GM18861 (cell line): ENCODE measurements at regions not wholly inside any gene's neighbourhood (a gene's known extent, or its start where the extent isn't known, plus 50 kb on each side); places are given as distances from the start of the nearest gene placed in this dataset.
"Not testable (repeated sequence)": the region's sequence is repeated elsewhere in the genome, so short reads cannot be mapped to it uniquely, and the experiment has no call there.

Source experiments
- ATAC-seq: cut with Tn5 transposase; IDR thresholded peaks from one replicate; pipeline ENCODE4 v1.9.1; 2021; ENCODE audit not compliant: unreplicated experiment

DNA sequence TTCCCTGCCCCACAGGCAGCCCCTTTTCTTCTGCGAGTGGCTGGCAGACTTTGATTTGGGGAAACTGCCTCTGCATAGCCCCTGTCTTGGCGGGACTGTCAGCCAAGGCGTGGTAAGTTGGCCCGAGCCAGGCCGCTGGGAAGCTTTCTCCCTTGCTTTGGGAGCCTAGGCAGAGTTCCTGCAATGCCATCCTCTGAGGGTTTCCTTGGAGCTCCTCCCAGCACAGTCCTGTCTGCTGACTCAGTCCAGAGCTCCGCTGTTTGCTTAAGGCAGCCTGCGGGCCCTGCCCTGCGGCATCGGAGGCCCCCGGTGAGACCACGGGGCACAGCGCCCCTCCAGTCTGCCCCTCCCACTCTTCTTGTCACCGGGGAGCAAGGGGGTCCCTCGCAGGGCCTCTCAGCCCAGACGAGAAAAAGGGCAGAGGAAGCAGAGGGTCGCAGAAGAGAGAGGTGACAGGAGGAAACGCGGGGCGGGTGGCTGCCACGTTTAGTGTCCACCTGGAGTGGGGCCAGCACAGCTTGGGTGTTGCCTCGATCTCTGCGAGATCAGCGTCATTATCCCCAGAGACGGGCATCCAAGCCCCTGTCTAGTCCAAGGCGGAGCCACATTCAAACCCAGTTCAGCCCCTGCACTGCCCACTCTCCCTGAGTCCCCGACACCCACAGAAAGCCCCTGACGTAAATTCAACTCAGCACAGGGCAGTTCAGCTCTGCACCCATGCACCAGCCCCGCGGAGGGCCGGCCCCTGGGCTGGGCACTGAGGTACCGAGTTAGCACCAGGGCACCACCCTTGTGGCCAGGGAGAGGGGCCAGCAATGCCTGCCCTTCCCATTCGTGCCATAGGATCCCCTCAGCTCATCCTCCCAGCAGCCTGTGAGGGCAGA lies 59.0 kb upstream of the CHST15 start:
- no peak for ATAC-seq

DNA sequence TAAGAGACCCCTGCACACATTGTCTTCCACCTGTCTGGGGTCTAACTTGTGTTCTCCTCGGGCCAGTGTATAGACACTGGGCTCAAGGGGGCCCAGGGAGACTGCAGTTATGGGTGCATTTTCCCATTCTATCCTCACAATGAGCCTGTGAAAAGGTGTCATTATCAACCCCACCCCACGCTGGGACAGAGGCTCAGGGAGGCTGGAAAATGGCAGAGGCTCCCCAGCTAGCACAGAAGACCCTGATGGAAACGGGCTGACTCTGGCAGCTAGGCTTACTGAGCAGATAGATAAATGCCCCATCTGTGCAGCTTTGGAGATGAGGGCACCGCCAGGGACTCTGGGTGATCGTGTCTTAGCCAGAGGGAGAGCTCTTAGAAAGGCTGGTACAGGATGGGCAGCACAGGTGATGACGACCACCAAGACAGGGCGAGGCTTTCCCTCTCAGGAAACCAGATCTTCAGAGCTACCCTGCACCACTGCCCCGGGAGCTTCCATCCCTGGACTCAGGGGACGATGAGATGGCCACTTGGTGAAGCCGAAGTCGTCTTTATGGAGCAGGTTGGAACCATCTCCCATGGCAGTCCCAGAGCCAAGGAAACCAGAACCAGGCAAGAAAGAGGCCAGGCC lies 58.2 kb upstream of the CHST15 start:
- ATAC-seq, result no peak

DNA sequence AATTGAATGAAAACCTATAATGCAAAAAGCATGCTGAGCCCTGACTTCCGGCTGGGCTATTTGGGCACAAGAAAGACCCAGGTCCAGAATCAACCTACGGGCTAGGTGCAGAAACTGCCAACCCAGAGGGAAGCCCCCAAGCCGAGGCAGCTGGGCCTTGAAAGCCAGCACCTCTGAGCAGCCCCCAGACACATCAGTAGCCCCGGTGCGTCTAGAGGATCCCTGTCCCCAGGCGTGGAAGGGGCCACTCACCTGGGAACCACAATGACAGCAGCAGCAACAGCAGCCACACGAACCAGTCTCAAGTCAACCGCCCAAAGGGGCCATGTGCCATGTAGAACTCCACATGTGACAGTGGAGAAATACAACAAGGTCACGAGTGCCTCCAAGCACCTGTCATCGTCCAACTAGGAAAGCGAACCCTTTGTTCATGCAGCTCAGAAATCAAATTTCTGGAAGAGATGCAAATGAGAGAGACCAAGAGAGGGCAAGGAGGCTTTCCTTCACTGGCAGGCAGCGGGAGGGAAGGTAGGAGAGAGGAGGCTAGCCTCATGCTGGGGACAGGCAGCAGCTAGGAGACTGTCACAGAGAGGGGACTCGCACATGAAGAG lies 57.5 kb upstream of the CHST15 start:
- ATAC-seq, result no peak

DNA sequence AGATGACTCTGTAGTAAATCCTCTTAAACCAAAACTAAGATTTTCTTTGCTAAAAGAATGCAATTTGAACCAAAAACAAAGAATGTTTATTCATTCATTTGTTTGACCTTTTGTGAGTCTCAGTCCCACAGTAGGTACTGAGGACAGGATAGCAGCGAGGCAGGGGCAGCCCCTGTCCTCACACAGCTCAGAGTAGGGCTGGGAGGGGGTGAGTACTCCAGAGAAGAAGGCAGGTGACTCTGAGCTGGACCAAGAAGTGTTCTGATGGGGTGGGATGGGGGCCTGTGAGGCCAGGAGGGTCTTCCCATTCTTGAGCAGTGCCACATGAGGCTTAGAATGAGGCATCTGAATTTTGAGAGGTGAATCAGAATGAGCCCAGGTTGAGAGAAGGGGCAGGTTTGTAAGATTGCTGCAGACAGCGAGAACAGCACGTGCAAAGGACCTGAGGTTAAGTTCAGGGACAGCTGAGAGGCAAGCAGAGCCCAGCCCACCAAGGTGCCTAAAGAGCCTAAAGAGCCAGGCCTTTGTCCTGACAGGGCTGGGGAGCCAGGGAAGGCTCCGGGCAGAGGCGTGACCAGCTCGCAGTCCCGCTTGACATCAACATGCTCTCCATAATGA lies 56.9 kb upstream of the CHST15 start:
- ATAC-seq, result no peak

DNA sequence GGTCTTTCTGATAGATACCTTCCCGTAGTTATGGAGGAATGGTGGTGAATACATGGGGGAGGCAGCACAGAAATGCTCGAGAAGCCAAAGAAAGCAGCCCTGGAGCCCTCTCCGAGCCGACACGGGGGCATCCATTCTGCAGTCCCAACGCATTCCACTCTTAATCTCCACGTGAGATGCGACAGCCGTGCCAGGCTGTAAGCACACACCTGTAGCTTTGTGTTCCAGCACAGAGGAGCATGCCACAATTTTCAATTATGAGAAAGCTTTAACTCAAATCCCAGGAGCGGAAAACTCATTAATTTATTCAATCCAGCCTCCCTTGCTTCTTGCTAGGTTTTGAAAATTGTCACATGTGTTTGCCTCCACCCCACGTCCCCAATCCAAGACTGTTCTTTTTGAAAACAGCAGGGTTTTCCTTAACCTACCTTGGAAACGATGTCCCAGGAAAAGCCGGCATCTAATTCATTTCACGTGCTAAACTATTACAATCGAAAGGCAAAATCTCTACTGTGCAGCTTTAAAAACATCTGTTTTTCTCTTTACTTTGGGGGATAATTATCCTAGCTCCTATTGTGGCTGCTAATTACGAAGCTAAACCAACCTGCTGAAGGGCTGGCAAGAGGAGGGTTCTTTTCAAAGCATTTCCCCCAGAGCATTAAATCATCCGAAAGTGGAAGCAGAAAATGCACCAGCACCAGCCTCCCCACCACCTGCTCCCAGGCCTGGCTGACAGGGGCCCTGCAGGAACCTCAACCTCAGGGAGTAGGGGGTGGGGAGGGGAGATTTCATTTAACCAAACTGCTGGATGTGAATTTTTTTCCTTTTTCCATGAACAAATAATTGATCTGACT lies 56.0 kb upstream of the CHST15 start:
- no peak for ATAC-seq

DNA sequence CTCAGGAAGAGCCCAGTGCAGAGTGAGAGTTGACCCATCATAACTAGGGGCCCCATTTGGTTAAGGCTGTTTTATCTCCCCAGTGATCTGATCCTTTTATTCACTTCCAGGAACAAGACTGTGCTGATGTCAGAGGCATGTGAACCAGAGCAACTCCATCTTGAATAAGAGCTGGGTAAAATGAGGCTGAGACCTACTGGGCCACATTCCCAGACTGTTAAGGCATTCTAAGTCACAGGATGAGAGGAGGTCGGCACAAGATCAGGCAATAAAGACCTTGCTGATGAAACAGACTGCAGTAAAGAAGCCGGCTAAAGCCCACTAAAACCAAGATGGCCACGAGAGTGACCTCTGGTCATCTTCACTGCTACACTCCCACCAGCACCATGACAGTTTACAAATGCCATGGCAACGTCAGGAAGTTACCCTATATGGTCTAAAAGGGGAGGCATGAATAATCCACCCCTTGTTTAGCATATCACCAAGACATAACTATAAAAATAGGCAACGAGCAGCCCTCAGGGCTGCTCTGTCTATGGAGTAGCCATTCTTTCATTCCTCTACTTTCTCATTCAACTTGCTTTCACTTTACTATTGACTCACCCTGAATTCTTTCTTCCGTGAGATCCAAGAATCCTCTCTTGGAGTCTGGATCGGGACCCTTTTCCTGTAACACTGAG lies 55.3 kb upstream of the CHST15 start:
- not testable (repeated sequence) for ATAC-seq

DNA sequence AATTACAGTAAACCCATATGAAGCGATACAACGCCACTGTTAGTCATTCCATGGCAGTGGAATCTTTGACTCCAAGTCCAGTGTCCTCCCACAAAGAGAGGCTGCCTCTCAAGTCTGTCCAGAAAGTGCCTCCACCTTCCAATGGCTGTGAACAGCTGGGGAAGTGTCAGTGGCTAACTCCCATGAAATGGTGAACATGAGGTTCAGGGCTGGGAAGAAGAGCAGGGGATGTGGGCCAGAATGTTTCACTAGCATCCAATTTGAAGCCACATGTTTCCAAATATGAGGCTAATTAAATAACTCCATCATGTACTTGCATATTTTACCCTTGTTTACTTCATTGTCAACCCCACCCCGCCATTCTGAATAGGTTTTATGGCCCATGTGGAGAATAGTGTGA lies 53.1 kb upstream of the CHST15 start:
- ATAC-seq, result no peak

DNA sequence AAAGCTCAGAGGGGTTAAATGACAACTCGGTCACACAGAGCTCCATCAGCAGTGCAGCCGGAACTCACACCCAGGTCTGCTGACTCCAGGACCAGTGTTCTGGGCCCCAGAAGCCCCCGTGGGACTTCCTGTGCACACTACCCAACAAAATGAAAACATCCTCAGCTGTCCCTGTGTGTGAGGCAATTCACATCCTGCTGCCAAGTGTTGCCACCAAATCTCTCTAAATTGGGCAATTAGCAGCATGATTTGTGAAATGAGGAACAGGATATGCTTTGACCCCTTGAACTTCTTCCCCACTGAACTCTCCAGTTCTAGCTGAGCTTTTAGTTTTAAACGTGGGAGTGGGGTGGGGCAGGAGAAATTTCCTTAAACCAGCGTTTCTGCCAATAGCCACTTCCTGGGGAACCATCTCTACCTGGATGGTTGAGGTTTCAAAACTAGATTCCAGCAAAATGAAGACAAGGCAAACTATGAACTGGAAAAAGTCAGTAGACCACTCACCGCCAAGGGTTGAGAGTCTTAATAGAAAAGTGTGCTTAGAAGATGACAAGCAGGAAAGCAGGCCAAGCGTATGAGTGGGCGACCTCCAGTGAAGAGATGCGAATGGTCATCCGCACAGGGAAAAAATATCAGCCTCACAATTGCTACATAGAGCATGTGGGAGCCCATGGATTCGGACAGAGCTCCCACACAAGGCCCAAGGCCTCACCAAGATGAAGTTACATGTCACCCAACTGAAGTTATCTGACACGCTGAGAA lies 51.9 kb upstream of the CHST15 start:
- ATAC-seq, result no peak

DNA sequence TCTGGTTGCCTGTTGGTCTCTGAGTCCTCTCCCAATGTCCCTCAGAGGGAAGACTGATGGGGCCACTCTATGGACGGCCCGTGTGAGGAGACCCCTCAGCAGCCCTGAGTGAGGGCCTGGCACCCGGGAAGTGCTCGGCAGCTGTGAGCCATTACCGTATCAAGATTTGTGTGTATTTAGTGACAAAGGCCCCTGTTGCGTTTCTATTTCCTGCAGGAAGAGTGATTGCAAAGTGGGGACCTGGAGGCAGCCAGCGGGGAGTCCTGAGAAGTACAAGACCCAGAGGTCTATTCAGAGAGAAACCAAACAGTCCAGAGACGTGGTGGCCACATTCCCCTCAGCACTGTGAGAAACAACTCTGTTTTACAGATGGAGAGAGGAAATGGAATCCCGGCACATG lies 51.1 kb upstream of the CHST15 start:
- ATAC-seq, result no peak

DNA sequence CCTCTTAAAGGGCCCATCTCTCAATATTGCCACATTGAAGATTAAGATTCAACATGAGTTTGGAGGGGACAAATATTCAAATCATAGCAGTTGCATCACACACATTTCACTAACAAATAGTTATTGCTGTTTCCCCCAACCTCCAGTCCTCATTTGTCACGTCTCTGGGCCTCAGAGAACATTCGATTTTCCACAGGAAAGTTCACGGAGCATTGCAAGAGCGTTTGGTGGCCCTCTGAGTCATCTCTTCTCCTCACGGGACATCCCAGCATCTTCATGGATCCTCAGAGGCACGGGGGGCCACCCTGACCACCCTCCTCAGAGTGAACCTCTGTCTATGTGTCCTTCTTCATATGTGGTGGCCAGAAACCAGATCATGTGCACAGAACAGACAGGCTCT lies 50.3 kb upstream of the CHST15 start:
- ATAC-seq, result no peak
